HepG2 (cell line): ENCODE measurements at regions not wholly inside any gene's neighbourhood (a gene's known extent, or its start where the extent isn't known, plus 50 kb on each side); places are given as distances from the start of the nearest gene placed in this dataset.

Experiments
- ATAC-seq: fragments of 200-7000 bp; cut with Tn5 transposase; 3 replicates; pipeline ENCODE4 v1.9.1; 2020; ENCODE audit warnings: mild to moderate bottlenecking, moderate library complexity
- BruUV-seq: library from RNA; stranded (reverse); fragments of 400-500 nt; replicated peaks from 2 replicates; lab custom pipeline; 2021; lab: Mats Ljungman, UMichigan
- CTCF ChIA-PET: fragments of 300-600 bp; formaldehyde crosslinking; extraction: SDS; loops from one replicate; lab custom pipeline; 2021; ENCODE audit warnings: low total read pairs, inconsistent platforms, low intra/inter-chr PET ratio; lab: Yijun Ruan, JAX
- POLR2A ChIA-PET: fragments of 350-600 bp; sonication (Branson Sonifier 250); formaldehyde crosslinking; loops from one replicate; lab custom pipeline; 2020; ENCODE audit warnings: antibody characterized with exemption, inconsistent platforms; lab: Yijun Ruan, JAX
- DNase-seq: peaks from one replicate; pipeline ENCODE4 v3.0.0-alpha.2; 2015; ENCODE audit warnings: low spot score
- FAIRE-seq: peaks from 3 replicates; lab custom pipeline; 2011; peaks lifted over from hg19 to GRCh38; lab: Jason Lieb, UNC
- H2AFZ ChIP-seq: one replicate; pipeline ENCODE4 v1.6.1; 2011; ENCODE audit warnings: low read length, inconsistent platforms
- H3K27ac ChIP-seq: fragments of 300-600 bp; 3 replicates; pipeline ENCODE4 v1.8.0; 2011; ENCODE audit warnings: mixed run types, mild to moderate bottlenecking, mixed read lengths, low read length, inconsistent platforms; ENCODE audit not compliant: insufficient read depth; ENCODE audit errors: extremely low read length
- H3K27me3 ChIP-seq, 2 experiments: fragments of 200-600 bp in 1 of 2; 2 replicates in 1 of 2; 3 replicates in 1 of 2; pipeline versions ENCODE4 v1.6.0 to v1.8.0; 2011; ENCODE audit warnings: low read length in 2 of 2, mild to moderate bottlenecking in 2 of 2, moderate library complexity in 2 of 2, inconsistent platforms in 1 of 2; ENCODE audit not compliant: insufficient read depth in 2 of 2, control insufficient read depth in 1 of 2
- H3K36me3 ChIP-seq, 2 experiments: fragments of 200-600 bp in 1 of 2; replicated peaks in 1 of 2; 2 replicates in 1 of 2; 3 replicates in 1 of 2; pipeline versions ENCODE4 v1.5.1 to v1.8.0; 2011; ENCODE audit warnings: low read length in 2 of 2, inconsistent platforms in 1 of 2; ENCODE audit not compliant: insufficient read depth in 2 of 2, control insufficient read depth in 1 of 2
- H3K4me1 ChIP-seq: 2 replicates; pipeline ENCODE4 v1.5.1; 2012; ENCODE audit warnings: low read length, inconsistent platforms; ENCODE audit not compliant: insufficient read depth
- H3K4me2 ChIP-seq: 2 replicates; pipeline ENCODE4 v1.6.0; 2011; ENCODE audit warnings: low read depth, low read length, inconsistent platforms
- H3K4me3 ChIP-seq, 3 experiments: fragments of 200-600 bp in 1 of 3; sonication (generic), shearing (Covaris generic) in 1 of 3; replicated peaks in 1 of 3; 2 replicates each; pipeline ENCODE4 v1.5.1; 2011 to 2016; ENCODE audit warnings: low read length in 3 of 3, inconsistent platforms in 2 of 3, low read depth in 2 of 3, mild to moderate bottlenecking in 2 of 3, control low read depth in 1 of 3, mixed read lengths in 1 of 3; ENCODE audit not compliant: insufficient read depth in 1 of 3
- H3K79me2 ChIP-seq: one replicate; pipeline ENCODE4 v1.6.1; 2011; ENCODE audit warnings: low read length, inconsistent platforms; ENCODE audit not compliant: insufficient read depth
- H3K9ac ChIP-seq: 2 replicates; pipeline ENCODE4 v1.6.0; 2011; ENCODE audit warnings: mild to moderate bottlenecking, low read depth, low read length, inconsistent platforms; ENCODE audit not compliant: insufficient read depth
- H3K9me3 ChIP-seq: 2 replicates; pipeline ENCODE4 v1.5.1; 2012; ENCODE audit warnings: mild to moderate bottlenecking, low read length
- H4K20me1 ChIP-seq: 2 replicates; pipeline ENCODE4 v1.6.0; 2011; ENCODE audit warnings: inconsistent platforms, mild to moderate bottlenecking, low read length, moderate library complexity; ENCODE audit not compliant: insufficient read depth
- BATF2 ChIP-seq: sonication (generic); formaldehyde crosslinking; IDR thresholded peaks from 2 replicates; pipeline ENCODE4 v1.8.0; 2022; ENCODE audit warnings: mild to moderate bottlenecking, missing genetic modification reagents, moderate library complexity
- ZNF646 ChIP-seq: sonication (generic); formaldehyde crosslinking; IDR thresholded peaks from 2 replicates; pipeline ENCODE4 v1.9.0; 2021; ENCODE audit warnings: mild to moderate bottlenecking, missing genetic modification reagents
- WGBS: methylation state at CpG from one replicate; pipeline ENCODE4 v1.1.6; 2017; ENCODE audit warnings: low lambda C conversion rate; 5-methylcytosine and 5-hydroxymethylcytosine counted together
- in situ Hi-C: cut with HindIII; loops from 2 replicates; pipeline ENCODE4 v1.10.0; 2017; ENCODE audit warnings: low pct_unique_long_range_greater_than_20kb; ENCODE audit not compliant: extremely low pct_ligation_motif_present
- intact Hi-C: fragments of 100-400 bp; cut with micrococcal nuclease; formaldehyde crosslinking; loops from one replicate; pipeline ENCODE4 v1.10.0; 2022; ENCODE audit not compliant: unreplicated experiment

GRCh38 chr5:14944996-14945395 is 73.4 kb upstream of the ANKH start:
- Histone ChIP-seq H3K27ac (no peak overlapping the region), H3K9ac (no peak overlapping the region), H3K4me3 (no peak overlapping the region), H3K27me3 (0 out of 5 replicates have a peak, but pooled peaks cover 0 to 3% of the 10 kb centered on the region in 2 experiments), H3K79me2 (no peaks in the 10 kb centered on the region), H3K4me2 (no peak overlapping the region), H4K20me1 (no peaks in the 10 kb centered on the region), H3K4me1 (peaks cover 20% of the 10 kb centered on the region), H2AFZ (no peak overlapping the region), H3K9me3 (no peaks in the 10 kb centered on the region), H3K36me3 (no peaks in the 10 kb centered on the region)
- FAIRE-seq = no peak
- no peak for DNase-seq
- ChIA-PET CTCF (no interaction called here), POLR2A (no interaction called here)
- TF ChIP-seq BATF2 (CRISPR knock-in tag) (no peak), ZNF646 (CRISPR knock-in tag) (no peak)
- WGBS = 58% methylated on average over 3 of the region's 3 CpGs
- intact Hi-C loops (no loop called here), in situ Hi-C loops (no loop called here)
- ATAC-seq = no peak
- no TSS peak for BruUV-seq
